ENCODE measurements at regions not wholly inside any gene's neighbourhood (a gene's known extent, or its start where the extent isn't known, plus 50 kb on each side); places are given as distances from the start of the nearest gene placed in this dataset.

DNA sequence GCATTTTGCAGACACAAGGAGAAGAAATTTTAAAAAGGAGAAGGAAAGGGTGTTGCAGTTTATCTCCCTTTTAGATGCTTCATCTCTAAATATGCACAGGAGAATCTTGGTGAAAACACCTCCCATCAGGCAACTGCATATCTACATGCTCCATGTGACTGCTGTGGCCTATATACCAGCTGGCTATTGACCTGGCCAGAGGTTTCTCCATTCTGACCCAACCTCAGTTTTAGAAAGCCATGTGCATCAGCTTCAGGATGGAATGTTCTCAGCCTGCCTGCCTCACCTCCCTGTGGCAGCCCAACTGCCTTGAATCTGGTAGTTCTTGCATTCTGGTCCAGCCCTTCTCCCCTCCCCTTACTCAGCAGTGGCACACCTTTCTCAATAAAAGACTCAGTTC lies 1958.8 kb upstream of the CELF4 start:
- peaks cover 1% of the 10 kb centered on the region for H3K36me3 Mint-ChIP-seq (ENCODE audit: insufficient read depth)
- peaks cover 27% of the 10 kb centered on the region for H3K9me3 Mint-ChIP-seq
- no peak for ATAC-seq (replicated peaks; ENCODE audit: extremely low read depth, poor library complexity, severe bottlenecking)
- H3K27ac Mint-ChIP-seq (ENCODE audit: low read depth) = no peak overlapping the region
- H3K4me3 Mint-ChIP-seq = no peak overlapping the region
- H3K4me1 Mint-ChIP-seq = no peaks in the 10 kb centered on the region
- H3K27me3 Mint-ChIP-seq = no peaks in the 10 kb centered on the region
- no peak for DNase-seq (ENCODE audit: low spot score in 2 of 2)

DNA sequence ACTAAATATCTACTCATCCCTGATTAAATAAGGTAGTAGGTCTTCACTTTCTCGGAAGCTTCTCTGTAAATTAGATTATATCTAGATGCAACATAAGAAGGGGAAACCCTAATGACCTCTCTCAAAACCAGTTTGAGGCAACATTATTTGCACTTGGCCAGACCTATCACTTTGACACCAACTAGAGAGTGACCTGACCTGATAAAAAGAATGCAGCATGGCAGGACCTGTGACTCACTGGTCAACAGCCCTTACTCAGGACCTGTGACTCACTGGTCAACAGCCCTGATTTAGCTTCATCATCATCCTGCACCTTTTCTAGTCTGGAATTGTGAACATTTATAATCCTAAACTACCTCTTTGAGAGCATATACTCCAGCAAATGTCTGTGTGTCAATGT lies 1957.7 kb upstream of the CELF4 start:
- DNase-seq (ENCODE audit: low spot score in 2 of 2) = no peak
- ATAC-seq (replicated peaks; ENCODE audit: extremely low read depth, poor library complexity, severe bottlenecking) = no peak
- H3K4me1 Mint-ChIP-seq = no peaks in the 10 kb centered on the region
- peaks cover 20% of the 10 kb centered on the region for H3K9me3 Mint-ChIP-seq
- H3K27me3 Mint-ChIP-seq = no peaks in the 10 kb centered on the region
- no peak overlapping the region for H3K27ac Mint-ChIP-seq (ENCODE audit: low read depth)
- H3K36me3 Mint-ChIP-seq (ENCODE audit: insufficient read depth) = peaks cover 1% of the 10 kb centered on the region
- no peak overlapping the region for H3K4me3 Mint-ChIP-seq

DNA sequence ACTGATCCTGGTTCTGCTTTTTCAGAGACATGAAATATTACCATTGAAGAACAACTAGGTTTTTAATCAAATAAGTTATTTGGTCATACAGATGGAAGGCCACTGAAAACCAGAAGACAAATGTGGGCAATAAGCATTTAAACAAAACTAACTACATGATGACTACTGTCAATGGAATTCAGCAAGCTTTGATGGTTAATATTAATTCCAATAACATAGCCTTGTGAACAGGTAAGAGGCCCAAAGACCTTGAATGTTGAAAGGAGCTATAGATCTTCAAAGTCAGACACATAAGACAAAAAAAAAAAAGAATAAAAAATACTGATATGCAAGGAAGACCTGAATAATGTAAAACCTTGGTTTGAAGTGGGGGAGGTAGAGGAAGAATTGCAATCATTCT lies 1955.6 kb upstream of the CELF4 start:
- Mint-ChIP-seq H3K9me3 (peaks cover 6% of the 10 kb centered on the region), H3K4me1 (no peaks in the 10 kb centered on the region), H3K4me3 (no peak overlapping the region), H3K36me3 (ENCODE audit: insufficient read depth) (peaks cover 1% of the 10 kb centered on the region), H3K27ac (ENCODE audit: low read depth) (no peak overlapping the region), H3K27me3 (no peaks in the 10 kb centered on the region)
- ATAC-seq (replicated peaks; ENCODE audit: extremely low read depth, poor library complexity, severe bottlenecking) (no peak), DNase-seq (ENCODE audit: low spot score in 2 of 2) (no peak)

DNA sequence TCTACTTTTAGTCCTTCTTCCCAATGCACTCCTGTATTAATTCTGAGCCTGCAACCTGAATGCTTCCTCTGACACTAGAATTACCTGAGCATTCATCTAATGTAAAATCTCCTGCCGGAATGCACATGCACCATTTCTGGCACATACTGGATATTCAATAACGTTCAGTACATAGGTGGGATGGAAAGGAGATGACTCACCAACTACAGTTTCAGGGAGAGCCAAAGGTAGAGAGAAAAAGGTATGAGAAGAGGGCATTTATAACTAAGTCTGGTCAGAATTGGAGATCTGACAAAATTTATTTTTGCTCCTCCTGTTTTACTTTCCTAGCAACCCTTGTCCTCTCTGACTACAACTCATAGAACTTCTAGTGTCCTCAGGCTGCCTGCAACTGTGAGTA lies 1954.1 kb upstream of the CELF4 start:
- no peaks in the 10 kb centered on the region for H3K4me1 Mint-ChIP-seq
- H3K4me3 Mint-ChIP-seq = no peak overlapping the region
- ATAC-seq (replicated peaks; ENCODE audit: extremely low read depth, poor library complexity, severe bottlenecking) = no peak
- DNase-seq (ENCODE audit: low spot score in 2 of 2) = no peak
- H3K27me3 Mint-ChIP-seq = no peaks in the 10 kb centered on the region
- H3K36me3 Mint-ChIP-seq (ENCODE audit: insufficient read depth) = peaks cover 1% of the 10 kb centered on the region
- H3K9me3 Mint-ChIP-seq = peaks cover 6% of the 10 kb centered on the region
- no peak overlapping the region for H3K27ac Mint-ChIP-seq (ENCODE audit: low read depth)

DNA sequence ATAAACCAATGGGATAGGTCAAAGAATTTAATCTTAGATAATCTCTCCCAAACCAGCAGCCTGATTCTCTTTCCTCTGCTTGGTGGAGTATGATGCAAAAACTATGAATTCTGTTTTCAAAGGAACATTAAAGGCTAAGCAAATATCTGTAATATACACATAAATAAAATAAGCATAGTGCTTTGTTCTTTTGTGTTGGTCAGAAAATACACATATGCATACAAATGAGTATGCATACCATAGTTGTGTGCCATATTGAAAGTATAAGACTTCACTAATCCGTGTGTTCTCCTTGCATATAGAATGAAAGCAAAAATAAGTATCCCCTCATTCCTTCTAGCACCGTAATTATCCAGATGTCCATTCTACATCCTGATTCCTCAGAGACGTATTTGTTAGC lies 1949.7 kb upstream of the CELF4 start:
- peaks cover 1% of the 10 kb centered on the region for H3K36me3 Mint-ChIP-seq (ENCODE audit: insufficient read depth)
- ATAC-seq (replicated peaks; ENCODE audit: extremely low read depth, poor library complexity, severe bottlenecking) (no peak), DNase-seq (ENCODE audit: low spot score in 2 of 2) (no peak)
- no peaks in the 10 kb centered on the region for H3K4me1 Mint-ChIP-seq
- H3K9me3 Mint-ChIP-seq = peaks cover 11% of the 10 kb centered on the region
- no peak overlapping the region for H3K4me3 Mint-ChIP-seq
- H3K27me3 Mint-ChIP-seq = no peaks in the 10 kb centered on the region
- H3K27ac Mint-ChIP-seq (ENCODE audit: low read depth) = no peak overlapping the region

DNA sequence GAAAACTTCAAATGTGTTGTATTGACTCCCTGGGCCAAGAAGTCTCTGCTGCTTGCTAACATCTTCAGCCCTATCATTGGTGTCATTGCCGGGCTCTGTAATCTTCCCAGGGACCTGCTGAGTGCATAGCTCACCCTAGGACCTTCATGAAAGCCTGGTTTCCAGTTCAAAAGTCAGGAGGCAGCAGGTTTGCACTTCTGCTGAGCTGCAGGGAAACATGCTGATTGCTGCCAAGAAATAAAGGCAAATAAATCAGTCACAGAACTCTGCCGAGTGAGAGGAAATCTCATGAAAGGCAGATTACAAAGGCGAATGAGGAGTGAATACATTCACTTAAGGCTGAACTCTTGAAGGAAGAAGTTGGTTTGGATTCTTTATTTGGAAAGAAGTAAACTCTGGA lies 1947.6 kb upstream of the CELF4 start:
- H3K27ac Mint-ChIP-seq (ENCODE audit: low read depth) = no peak overlapping the region
- no peak for ATAC-seq (replicated peaks; ENCODE audit: extremely low read depth, poor library complexity, severe bottlenecking)
- no peaks in the 10 kb centered on the region for H3K27me3 Mint-ChIP-seq
- no peaks in the 10 kb centered on the region for H3K4me1 Mint-ChIP-seq
- H3K9me3 Mint-ChIP-seq = peaks cover 8% of the 10 kb centered on the region
- H3K4me3 Mint-ChIP-seq = no peak overlapping the region
- no peaks in the 10 kb centered on the region for H3K36me3 Mint-ChIP-seq (ENCODE audit: insufficient read depth)
- no peak for DNase-seq (ENCODE audit: low spot score in 2 of 2)

DNA sequence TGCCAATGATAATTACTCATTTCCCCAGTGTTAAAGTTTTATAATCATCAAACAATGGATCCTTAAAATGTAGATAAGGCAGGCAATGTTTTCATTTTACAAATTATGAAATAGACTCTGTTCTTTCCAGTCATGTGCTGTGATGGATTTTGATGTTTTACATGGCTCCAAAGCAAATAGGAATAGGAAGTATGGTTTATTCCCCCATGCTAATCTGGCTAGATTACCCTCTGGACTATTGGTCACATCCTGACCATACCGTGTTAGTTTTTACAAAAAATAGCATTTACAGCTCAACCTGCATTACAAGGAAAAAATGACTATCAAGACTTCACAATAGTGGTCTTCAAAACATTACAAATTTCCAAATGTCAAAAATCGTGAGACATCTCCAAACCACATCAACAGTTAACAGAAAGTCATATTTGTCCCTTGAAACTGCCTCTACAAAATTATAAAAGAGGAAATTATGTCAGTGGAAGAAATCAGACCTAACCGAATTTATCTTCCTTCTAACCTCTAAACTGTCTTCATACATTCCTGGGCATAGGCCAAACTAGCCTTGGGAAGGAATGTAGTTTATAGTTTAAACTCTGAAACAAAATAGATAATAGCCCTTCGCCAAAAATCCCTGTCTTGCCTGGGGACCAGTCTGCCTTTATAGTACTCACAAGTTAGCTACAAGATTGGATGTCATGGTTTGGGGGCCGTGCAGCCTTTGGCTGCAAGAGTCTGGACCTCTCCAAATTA lies 1941.2 kb upstream of the CELF4 start:
- no peak overlapping the region for H3K27ac Mint-ChIP-seq (ENCODE audit: low read depth)
- H3K4me1 Mint-ChIP-seq = no peaks in the 10 kb centered on the region
- H3K9me3 Mint-ChIP-seq = peaks cover 33% of the 10 kb centered on the region
- no peak for ATAC-seq (replicated peaks; ENCODE audit: extremely low read depth, poor library complexity, severe bottlenecking)
- no peak overlapping the region for H3K4me3 Mint-ChIP-seq
- no peaks in the 10 kb centered on the region for H3K36me3 Mint-ChIP-seq (ENCODE audit: insufficient read depth)
- DNase-seq (ENCODE audit: low spot score in 2 of 2) = no peak
- no peaks in the 10 kb centered on the region for H3K27me3 Mint-ChIP-seq

DNA sequence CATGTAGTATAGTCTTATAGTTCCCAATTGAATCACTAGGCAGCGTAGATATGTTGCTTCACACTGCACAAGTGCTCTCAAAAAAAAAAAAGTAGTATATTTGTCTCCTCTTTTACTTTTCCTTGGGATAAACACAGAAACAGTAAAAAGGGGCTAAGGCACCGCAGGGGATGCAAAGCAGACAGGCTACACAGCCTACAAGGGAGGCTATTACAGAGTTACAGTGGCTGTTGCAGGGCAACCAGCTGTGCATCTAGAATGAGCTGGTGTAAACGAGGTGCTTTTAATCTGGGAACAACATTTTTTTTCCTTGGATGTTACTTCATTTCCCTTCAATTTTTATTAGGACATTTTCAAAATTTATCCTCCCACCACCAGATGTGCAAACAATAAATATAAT lies 1934.7 kb upstream of the CELF4 start:
- Mint-ChIP-seq H3K4me3 (no peak overlapping the region), H3K9me3 (peaks cover 25% of the 10 kb centered on the region), H3K36me3 (ENCODE audit: insufficient read depth) (no peaks in the 10 kb centered on the region), H3K4me1 (no peaks in the 10 kb centered on the region), H3K27ac (ENCODE audit: low read depth) (no peak overlapping the region), H3K27me3 (no peaks in the 10 kb centered on the region)
- DNase-seq (ENCODE audit: low spot score in 2 of 2) (no peak), ATAC-seq (replicated peaks; ENCODE audit: extremely low read depth, poor library complexity, severe bottlenecking) (no peak)

DNA sequence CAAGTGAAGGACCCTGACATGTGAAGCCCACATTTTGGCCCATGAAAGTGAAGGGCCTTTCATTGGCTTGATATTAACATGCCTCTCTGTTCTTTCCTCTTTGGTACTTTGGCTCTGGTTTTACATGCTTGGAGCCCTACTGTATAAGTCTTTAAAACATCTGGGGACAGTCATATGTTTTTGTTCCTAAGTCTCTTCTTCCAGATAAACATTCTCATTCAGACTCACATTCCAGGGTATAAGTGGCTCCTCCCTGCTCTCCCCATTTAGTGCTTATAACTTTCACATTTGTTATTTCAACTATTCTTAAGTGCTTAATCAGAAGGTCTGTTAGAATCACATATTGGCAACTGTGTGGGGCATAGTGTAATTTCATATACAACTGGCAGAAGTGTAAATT lies 1932.2 kb upstream of the CELF4 start:
- no peaks in the 10 kb centered on the region for H3K27me3 Mint-ChIP-seq
- ATAC-seq (replicated peaks; ENCODE audit: extremely low read depth, poor library complexity, severe bottlenecking) (no peak), DNase-seq (ENCODE audit: low spot score in 2 of 2) (no peak)
- no peak overlapping the region for H3K27ac Mint-ChIP-seq (ENCODE audit: low read depth)
- H3K9me3 Mint-ChIP-seq = peaks cover 15% of the 10 kb centered on the region
- no peaks in the 10 kb centered on the region for H3K36me3 Mint-ChIP-seq (ENCODE audit: insufficient read depth)
- no peaks in the 10 kb centered on the region for H3K4me1 Mint-ChIP-seq
- no peak overlapping the region for H3K4me3 Mint-ChIP-seq

DNA sequence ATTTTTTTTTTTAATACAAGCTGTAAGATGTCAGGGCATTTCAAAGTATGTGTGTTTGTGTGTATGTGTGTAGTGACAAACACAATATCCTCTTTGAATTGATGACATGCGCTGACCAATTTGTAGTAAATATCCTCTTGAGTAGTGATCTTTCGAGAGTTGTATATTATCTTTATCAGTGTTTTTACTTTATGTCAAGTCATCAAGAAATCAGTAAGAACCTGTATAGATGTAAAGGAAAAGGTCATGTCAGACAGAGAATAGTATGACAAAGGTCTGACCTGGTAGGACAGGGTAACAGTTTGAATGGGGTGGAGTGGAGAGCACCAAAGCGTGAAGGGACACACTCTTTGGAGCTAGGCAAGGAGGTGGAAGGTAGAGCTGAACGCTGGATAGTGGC lies 1931.4 kb upstream of the CELF4 start:
- DNase-seq (ENCODE audit: low spot score in 2 of 2) (no peak), ATAC-seq (replicated peaks; ENCODE audit: extremely low read depth, poor library complexity, severe bottlenecking) (no peak)
- peaks cover 8% of the 10 kb centered on the region for H3K9me3 Mint-ChIP-seq
- no peak overlapping the region for H3K27ac Mint-ChIP-seq (ENCODE audit: low read depth)
- no peaks in the 10 kb centered on the region for H3K36me3 Mint-ChIP-seq (ENCODE audit: insufficient read depth)
- H3K4me3 Mint-ChIP-seq = no peak overlapping the region
- H3K27me3 Mint-ChIP-seq = no peaks in the 10 kb centered on the region
- H3K4me1 Mint-ChIP-seq = no peaks in the 10 kb centered on the region

DNA sequence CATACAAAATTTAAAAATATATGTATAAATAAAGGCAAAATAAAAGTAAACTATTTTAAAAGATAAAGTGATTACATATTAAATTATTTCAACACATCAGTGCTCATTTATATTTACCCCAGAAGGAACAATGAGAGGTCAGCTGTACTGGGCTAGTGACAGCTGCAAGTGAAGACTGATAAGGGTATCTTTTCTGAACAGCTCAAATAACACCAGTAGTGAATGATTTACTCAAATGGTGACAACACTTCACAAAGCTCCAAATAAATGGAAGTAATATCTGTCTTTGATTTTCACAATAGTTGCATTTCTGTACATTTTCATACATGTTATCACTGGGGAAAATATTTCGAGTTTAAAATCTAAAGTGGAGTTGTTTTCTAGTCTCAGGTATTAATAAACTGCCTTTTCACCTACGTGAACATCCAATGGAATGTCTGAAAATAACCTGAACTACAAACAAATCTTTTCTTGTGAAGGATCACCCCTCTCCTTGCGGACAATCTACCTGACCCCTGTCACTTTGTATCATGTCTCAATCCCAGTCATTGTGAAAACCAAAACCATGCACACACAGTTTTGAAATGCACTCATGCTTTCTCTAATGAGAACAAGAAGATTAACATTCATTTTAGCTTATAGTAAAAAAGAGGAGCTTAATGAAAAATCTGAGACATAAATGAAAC lies 1928.8 kb upstream of the CELF4 start:
- ATAC-seq (replicated peaks; ENCODE audit: extremely low read depth, poor library complexity, severe bottlenecking) = no peak
- Mint-ChIP-seq H3K9me3 (peaks cover 18% of the 10 kb centered on the region), H3K27me3 (no peaks in the 10 kb centered on the region), H3K36me3 (ENCODE audit: insufficient read depth) (no peaks in the 10 kb centered on the region), H3K4me1 (no peaks in the 10 kb centered on the region), H3K27ac (ENCODE audit: low read depth) (no peak overlapping the region), H3K4me3 (no peak overlapping the region)
- DNase-seq (ENCODE audit: low spot score in 2 of 2) = no peak

DNA sequence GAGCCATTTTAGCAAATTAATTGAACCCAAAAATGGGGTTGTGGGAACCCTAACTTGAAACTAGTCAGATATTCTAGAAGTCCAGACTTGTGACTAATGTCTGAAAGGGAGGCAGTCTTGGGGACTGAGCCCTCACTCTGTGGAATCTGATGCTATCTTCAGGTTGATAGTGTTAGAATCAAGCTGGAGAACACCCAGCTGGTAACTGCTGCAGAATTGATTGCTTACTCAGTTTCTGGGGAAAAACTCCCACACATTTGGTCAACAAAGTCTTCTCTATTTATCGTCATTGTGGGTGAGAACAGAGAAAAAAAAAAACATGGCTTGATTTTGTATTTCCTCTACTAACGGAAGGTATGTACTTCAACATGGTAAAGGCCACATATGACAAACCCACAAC lies 1925.8 kb upstream of the CELF4 start:
- no peak for DNase-seq (ENCODE audit: low spot score in 2 of 2)
- ATAC-seq (replicated peaks; ENCODE audit: extremely low read depth, poor library complexity, severe bottlenecking) = no peak
- Mint-ChIP-seq H3K36me3 (ENCODE audit: insufficient read depth) (no peaks in the 10 kb centered on the region), H3K27ac (ENCODE audit: low read depth) (no peak overlapping the region), H3K4me3 (no peak overlapping the region), H3K27me3 (no peaks in the 10 kb centered on the region), H3K4me1 (no peaks in the 10 kb centered on the region), H3K9me3 (peaks cover 23% of the 10 kb centered on the region)

DNA sequence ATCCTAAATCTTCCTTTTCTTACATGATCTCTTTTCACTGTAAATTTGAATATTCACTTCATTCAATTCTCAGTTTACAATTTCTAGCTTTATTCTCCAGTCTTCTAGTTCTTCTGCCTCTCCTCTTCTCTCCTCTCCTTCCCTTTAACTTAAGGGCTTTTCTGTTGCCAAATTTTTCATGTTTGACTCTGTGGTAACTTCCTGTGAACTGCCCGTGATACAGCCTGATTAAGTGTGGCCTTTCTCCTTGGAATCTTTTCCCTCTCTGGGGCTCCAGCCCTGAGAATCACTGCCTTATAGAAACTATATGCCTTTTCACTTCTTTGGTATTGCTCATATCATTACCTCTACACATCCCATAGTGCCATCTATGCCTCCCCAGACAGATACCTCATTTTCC lies 1923.8 kb upstream of the CELF4 start:
- H3K27ac Mint-ChIP-seq (ENCODE audit: low read depth) = no peak overlapping the region
- DNase-seq (ENCODE audit: low spot score in 2 of 2) (no peak), ATAC-seq (replicated peaks; ENCODE audit: extremely low read depth, poor library complexity, severe bottlenecking) (no peak)
- peaks cover 23% of the 10 kb centered on the region for H3K9me3 Mint-ChIP-seq
- no peaks in the 10 kb centered on the region for H3K4me1 Mint-ChIP-seq
- H3K36me3 Mint-ChIP-seq (ENCODE audit: insufficient read depth) = no peaks in the 10 kb centered on the region
- H3K4me3 Mint-ChIP-seq = no peak overlapping the region
- H3K27me3 Mint-ChIP-seq = no peaks in the 10 kb centered on the region

Measured in central memory CD8-positive, alpha-beta T cell (primary cell).